ENCODE measurements at regions not wholly inside any gene's neighbourhood (a gene's known extent, or its start where the extent isn't known, plus 50 kb on each side); places are given as distances from the start of the nearest gene placed in this dataset.

DNA sequence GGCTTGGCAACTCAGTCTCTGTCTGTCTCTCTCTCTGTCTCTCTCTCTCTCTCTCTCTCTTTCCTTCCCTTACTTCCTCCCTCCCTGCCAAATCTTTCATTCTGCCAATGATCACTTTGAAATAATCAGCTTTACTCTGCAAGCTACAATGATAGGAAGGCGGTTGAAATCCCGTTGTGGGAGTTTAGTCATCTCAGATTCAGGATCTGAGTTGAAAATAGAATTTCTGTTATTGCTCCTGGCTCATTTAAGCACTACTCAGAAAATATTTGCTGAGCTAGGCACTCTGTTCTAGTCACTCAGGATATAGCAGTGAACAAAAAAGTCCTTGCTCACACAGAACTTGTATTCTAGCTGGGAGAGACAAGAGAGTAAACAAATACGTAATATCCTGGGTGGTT is 56.3 kb upstream of the DCTD start:
- H3K27me3 ChIP-seq (ENCODE audit: insufficient read depth, low read length): no peaks in the 10 kb centered on the region
- H3K36me3 ChIP-seq (ENCODE audit: insufficient read depth, low read length): no peaks in the 10 kb centered on the region
- no peaks in the 10 kb centered on the region for H3K79me2 ChIP-seq (ENCODE audit: control insufficient read depth, insufficient read depth, low read length, unreplicated experiment)
- H3K27ac ChIP-seq (ENCODE audit: low read depth, low read length): 0 out of 2 replicates have a peak overlapping the region, but pooled peaks have one; percentile 3
- peak overlapping the region; percentile 35 for H2AFZ ChIP-seq (ENCODE audit: low read length, unreplicated experiment)
- H3K4me3 ChIP-seq (ENCODE audit: low read depth, low read length): no peak overlapping the region
- peaks cover 18% of the 10 kb centered on the region for H3K4me1 ChIP-seq (ENCODE audit: control insufficient read depth, insufficient read depth, low read length, unreplicated experiment)

DNA sequence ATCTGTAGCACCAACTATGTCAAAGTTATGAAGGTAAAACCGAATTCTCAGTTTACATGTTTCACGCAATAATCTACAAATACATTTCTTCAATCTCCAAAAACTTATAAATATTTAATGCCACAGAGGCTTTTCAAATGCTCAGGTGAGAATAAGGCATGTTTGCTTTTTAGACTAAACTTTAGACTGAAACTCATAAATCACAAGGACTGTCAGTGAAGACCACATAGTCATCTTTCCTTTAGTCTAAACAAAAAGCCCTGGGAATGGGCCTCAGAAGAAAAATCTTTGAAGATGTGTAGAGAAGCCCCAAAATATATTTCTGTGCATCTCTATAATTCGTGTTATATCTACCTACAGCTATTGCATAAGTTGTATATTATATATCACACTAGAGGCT is 54.5 kb upstream of the DCTD start:
- no peak overlapping the region for H3K27ac ChIP-seq (ENCODE audit: low read depth, low read length)

DNA sequence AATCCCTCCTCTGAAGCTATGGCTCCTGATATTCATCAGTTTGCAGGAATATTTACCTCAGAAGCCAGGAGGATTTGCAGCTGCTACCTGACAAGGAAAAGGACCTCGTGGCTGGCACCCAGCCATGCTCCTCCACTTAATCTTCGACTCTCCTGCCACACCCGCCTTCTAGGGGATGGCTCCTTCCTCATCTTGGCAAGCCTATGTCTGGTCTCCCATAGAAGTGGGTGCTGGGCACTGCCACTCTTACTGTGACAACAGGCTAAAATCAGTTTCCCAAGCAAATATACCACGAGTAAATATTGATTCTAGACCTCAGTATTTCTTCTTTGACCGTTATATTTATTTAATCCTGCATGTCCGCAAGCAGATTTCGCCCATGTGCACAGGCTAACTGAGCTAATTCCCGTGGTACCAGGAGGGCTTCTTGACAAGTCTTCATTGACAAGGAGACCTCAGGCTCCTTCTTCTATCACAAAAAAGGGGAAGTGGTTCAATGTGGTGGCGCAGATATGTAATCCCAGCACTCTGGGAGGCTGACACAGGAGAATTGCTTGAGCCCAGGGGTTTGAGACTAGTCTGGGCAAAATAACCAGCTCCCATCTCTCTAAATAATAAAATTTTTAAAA is 52.6 kb upstream of the DCTD start:
- Histone ChIP-seq H3K36me3 (ENCODE audit: insufficient read depth, low read length) (no peaks in the 10 kb centered on the region), H3K4me3 (ENCODE audit: low read depth, low read length) (no peak overlapping the region), H3K79me2 (ENCODE audit: control insufficient read depth, insufficient read depth, low read length, unreplicated experiment) (no peaks in the 10 kb centered on the region), H3K4me1 (ENCODE audit: control insufficient read depth, insufficient read depth, low read length, unreplicated experiment) (peaks cover 7% of the 10 kb centered on the region), H2AFZ (ENCODE audit: low read length, unreplicated experiment) (no peak overlapping the region), H3K27ac (ENCODE audit: low read depth, low read length) (no peak overlapping the region), H3K27me3 (ENCODE audit: insufficient read depth, low read length) (no peaks in the 10 kb centered on the region)

More for the DNA sequence above, 54.5 kb upstream of the DCTD start:
- H3K4me3 ChIP-seq (ENCODE audit: low read depth, low read length): no peak overlapping the region
- H3K4me1 ChIP-seq (ENCODE audit: control insufficient read depth, insufficient read depth, low read length, unreplicated experiment): peaks cover 18% of the 10 kb centered on the region
- no peak overlapping the region for H2AFZ ChIP-seq (ENCODE audit: low read length, unreplicated experiment)
- no peaks in the 10 kb centered on the region for H3K36me3 ChIP-seq (ENCODE audit: insufficient read depth, low read length)
- H3K27me3 ChIP-seq (ENCODE audit: insufficient read depth, low read length): no peaks in the 10 kb centered on the region
- no peaks in the 10 kb centered on the region for H3K79me2 ChIP-seq (ENCODE audit: control insufficient read depth, insufficient read depth, low read length, unreplicated experiment)

DNA sequence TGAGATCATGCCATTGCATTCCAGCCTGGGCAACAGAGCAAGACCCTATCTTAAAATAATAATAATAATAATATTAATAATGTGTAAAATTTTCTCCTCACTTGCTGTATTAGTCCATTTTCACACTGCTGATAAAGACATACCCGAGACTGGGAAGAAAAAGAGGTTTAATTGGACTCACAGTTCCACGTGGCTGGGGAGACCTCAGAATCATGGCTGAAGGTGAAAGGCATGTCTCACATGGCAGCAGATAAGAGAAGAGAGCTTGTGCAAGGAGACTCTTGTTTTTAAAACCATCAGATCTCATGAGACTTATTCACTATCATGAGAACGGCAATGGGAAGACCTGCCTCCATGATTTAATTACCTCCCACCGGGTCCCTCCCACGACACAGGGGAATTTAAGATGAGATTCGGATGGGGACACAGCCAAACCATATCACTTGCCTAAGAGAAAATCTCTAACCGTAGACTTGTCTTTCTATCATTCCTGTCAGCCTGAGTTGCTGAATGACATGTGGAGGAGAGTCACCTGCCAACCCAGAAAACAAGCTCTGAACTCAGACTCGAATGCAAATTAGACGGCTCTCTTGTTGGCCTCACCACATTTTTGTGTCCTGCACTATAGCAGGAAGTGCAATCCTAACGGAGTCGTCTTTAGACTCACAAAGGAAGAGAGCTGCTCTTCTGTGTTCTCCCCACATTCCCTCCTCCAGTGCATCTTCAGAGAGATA is 51.9 kb upstream of the DCTD start:
- Histone ChIP-seq H3K4me1 (ENCODE audit: control insufficient read depth, insufficient read depth, low read length, unreplicated experiment) (peaks cover 7% of the 10 kb centered on the region), H3K27ac (ENCODE audit: low read depth, low read length) (no peak overlapping the region), H2AFZ (ENCODE audit: low read length, unreplicated experiment) (no peak overlapping the region), H3K4me3 (ENCODE audit: low read depth, low read length) (no peak overlapping the region), H3K36me3 (ENCODE audit: insufficient read depth, low read length) (no peaks in the 10 kb centered on the region), H3K27me3 (ENCODE audit: insufficient read depth, low read length) (no peaks in the 10 kb centered on the region), H3K79me2 (ENCODE audit: control insufficient read depth, insufficient read depth, low read length, unreplicated experiment) (no peaks in the 10 kb centered on the region)

DNA sequence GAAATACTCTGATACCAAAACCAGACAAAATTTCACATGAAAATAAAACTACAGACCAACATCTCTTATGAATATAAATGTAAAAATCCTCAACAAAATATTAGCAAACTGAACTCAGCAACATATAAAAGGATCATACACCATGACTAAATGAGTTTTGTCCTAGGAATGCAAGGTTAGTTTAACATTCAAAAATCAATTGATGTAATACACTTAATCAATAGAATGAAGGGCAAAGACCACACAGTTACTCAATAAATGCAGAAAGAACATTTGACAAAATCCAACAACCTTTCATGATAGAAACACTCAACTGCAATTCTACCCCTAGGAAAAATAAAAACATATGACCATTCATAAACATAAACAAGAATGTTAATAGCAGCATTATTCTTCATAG is 50.2 kb upstream of the DCTD start:
- Histone ChIP-seq H3K4me1 (ENCODE audit: control insufficient read depth, insufficient read depth, low read length, unreplicated experiment) (no peaks in the 10 kb centered on the region), H3K27me3 (ENCODE audit: insufficient read depth, low read length) (no peaks in the 10 kb centered on the region), H2AFZ (ENCODE audit: low read length, unreplicated experiment) (no peak overlapping the region), H3K27ac (ENCODE audit: low read depth, low read length) (no peak overlapping the region), H3K4me3 (ENCODE audit: low read depth, low read length) (no peak overlapping the region), H3K79me2 (ENCODE audit: control insufficient read depth, insufficient read depth, low read length, unreplicated experiment) (no peaks in the 10 kb centered on the region), H3K36me3 (ENCODE audit: insufficient read depth, low read length) (no peaks in the 10 kb centered on the region)
